ENCODE measurements at regions not wholly inside any gene's neighbourhood (a gene's known extent, or its start where the extent isn't known, plus 50 kb on each side); places are given as distances from the start of the nearest gene placed in this dataset.

GRCh38 chr5:74391410-74391809 is 249.1 kb downstream of the ENC1 start:
- TF ChIP-seq CTCF (IDR thresholded peaks at IDR 0.05) (no peak), POLR2A (IDR thresholded peaks at IDR 0.05) (no peak)

All from testis (tissue), 2 donors.